ENCODE measurements at regions not wholly inside any gene's neighbourhood (a gene's known extent, or its start where the extent isn't known, plus 50 kb on each side); places are given as distances from the start of the nearest gene placed in this dataset.

GRCh38 chr5:12985142-12985541 lies 959.3 kb downstream of the DNAH5 start:
- H3K27me3 Mint-ChIP-seq (ENCODE audit: insufficient read depth, low read depth, poor library complexity): no peaks in the 10 kb centered on the region
- ATAC-seq (no peak), DNase-seq (ENCODE audit: low spot score) (no peak)
- Histone ChIP-seq H3K27me3 (ENCODE audit: insufficient read depth) (no peaks in the 10 kb centered on the region), H3K79me2 (replicated peaks; ENCODE audit: insufficient read depth) (no peaks in the 10 kb centered on the region), H3K9me2 (ENCODE audit: insufficient read depth) (0 out of 2 replicates have a peak, but pooled peaks cover 4% of the 10 kb centered on the region), H3K36me3 (ENCODE audit: insufficient read depth) (no peaks in the 10 kb centered on the region), H3K4me1 (ENCODE audit: insufficient read depth) (no peaks in the 10 kb centered on the region), H2AFZ (no peak overlapping the region), H3K4me3 (no peak overlapping the region), H4K20me1 (replicated peaks; ENCODE audit: insufficient read depth) (no peaks in the 10 kb centered on the region), H3K27ac (ENCODE audit: low read depth) (no peak overlapping the region), H3K4me2 (no peak overlapping the region), H3F3A (replicated peaks; ENCODE audit: low read depth) (no peaks in the 10 kb centered on the region)
- H3K9me3 Mint-ChIP-seq: no peaks in the 10 kb centered on the region
- H3K4me1 Mint-ChIP-seq: no peaks in the 10 kb centered on the region; the same call in 2 of the 3 replicates
- TF ChIP-seq, protein P1, sequence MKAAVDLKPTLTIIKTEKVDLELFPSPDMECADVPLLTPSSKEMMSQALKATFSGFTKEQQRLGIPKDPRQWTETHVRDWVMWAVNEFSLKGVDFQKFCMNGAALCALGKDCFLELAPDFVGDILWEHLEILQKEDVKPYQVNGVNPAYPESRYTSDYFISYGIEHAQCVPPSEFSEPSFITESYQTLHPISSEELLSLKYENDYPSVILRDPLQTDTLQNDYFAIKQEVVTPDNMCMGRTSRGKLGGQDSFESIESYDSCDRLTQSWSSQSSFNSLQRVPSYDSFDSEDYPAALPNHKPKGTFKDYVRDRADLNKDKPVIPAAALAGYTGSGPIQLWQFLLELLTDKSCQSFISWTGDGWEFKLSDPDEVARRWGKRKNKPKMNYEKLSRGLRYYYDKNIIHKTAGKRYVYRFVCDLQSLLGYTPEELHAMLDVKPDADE (IDR thresholded peaks at IDR 0.05): no peak
- TF ChIP-seq EZH2 (IDR thresholded peaks at IDR 0.05; ENCODE audit: low read depth, unreplicated experiment) (no peak), JUNB (IDR thresholded peaks at IDR 0.05; ENCODE audit: unreplicated experiment) (no peak), STAT1 (IDR thresholded peaks at IDR 0.05; ENCODE audit: unreplicated experiment) (no peak), REST (IDR thresholded peaks at IDR 0.05; ENCODE audit: unreplicated experiment) (no peak), EZH2phosphoT487 (IDR thresholded peaks at IDR 0.05; ENCODE audit: unreplicated experiment) (no peak), NANOG (IDR thresholded peaks at IDR 0.05; ENCODE audit: borderline replicate concordance) (no peak), CREB1 (CRISPR knock-in tag; IDR thresholded peaks at IDR 0.05; ENCODE audit: low read depth) (no peak), POLR2AphosphoS5 (IDR thresholded peaks at IDR 0.05; ENCODE audit: low read depth) (no peak), ZNF331 (CRISPR knock-in tag; IDR thresholded peaks at IDR 0.05; ENCODE audit: low read depth) (no peak), ZNF114 (CRISPR knock-in tag; IDR thresholded peaks at IDR 0.05) (no peak)
- TF ChIP-seq, protein P2, sequence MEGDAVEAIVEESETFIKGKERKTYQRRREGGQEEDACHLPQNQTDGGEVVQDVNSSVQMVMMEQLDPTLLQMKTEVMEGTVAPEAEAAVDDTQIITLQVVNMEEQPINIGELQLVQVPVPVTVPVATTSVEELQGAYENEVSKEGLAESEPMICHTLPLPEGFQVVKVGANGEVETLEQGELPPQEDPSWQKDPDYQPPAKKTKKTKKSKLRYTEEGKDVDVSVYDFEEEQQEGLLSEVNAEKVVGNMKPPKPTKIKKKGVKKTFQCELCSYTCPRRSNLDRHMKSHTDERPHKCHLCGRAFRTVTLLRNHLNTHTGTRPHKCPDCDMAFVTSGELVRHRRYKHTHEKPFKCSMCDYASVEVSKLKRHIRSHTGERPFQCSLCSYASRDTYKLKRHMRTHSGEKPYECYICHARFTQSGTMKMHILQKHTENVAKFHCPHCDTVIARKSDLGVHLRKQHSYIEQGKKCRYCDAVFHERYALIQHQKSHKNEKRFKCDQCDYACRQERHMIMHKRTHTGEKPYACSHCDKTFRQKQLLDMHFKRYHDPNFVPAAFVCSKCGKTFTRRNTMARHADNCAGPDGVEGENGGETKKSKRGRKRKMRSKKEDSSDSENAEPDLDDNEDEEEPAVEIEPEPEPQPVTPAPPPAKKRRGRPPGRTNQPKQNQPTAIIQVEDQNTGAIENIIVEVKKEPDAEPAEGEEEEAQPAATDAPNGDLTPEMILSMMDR (conservative IDR thresholded peaks at IDR 0.05; ENCODE audit: low read depth in 2 of 2): no peak
- TF ChIP-seq, protein P3, sequence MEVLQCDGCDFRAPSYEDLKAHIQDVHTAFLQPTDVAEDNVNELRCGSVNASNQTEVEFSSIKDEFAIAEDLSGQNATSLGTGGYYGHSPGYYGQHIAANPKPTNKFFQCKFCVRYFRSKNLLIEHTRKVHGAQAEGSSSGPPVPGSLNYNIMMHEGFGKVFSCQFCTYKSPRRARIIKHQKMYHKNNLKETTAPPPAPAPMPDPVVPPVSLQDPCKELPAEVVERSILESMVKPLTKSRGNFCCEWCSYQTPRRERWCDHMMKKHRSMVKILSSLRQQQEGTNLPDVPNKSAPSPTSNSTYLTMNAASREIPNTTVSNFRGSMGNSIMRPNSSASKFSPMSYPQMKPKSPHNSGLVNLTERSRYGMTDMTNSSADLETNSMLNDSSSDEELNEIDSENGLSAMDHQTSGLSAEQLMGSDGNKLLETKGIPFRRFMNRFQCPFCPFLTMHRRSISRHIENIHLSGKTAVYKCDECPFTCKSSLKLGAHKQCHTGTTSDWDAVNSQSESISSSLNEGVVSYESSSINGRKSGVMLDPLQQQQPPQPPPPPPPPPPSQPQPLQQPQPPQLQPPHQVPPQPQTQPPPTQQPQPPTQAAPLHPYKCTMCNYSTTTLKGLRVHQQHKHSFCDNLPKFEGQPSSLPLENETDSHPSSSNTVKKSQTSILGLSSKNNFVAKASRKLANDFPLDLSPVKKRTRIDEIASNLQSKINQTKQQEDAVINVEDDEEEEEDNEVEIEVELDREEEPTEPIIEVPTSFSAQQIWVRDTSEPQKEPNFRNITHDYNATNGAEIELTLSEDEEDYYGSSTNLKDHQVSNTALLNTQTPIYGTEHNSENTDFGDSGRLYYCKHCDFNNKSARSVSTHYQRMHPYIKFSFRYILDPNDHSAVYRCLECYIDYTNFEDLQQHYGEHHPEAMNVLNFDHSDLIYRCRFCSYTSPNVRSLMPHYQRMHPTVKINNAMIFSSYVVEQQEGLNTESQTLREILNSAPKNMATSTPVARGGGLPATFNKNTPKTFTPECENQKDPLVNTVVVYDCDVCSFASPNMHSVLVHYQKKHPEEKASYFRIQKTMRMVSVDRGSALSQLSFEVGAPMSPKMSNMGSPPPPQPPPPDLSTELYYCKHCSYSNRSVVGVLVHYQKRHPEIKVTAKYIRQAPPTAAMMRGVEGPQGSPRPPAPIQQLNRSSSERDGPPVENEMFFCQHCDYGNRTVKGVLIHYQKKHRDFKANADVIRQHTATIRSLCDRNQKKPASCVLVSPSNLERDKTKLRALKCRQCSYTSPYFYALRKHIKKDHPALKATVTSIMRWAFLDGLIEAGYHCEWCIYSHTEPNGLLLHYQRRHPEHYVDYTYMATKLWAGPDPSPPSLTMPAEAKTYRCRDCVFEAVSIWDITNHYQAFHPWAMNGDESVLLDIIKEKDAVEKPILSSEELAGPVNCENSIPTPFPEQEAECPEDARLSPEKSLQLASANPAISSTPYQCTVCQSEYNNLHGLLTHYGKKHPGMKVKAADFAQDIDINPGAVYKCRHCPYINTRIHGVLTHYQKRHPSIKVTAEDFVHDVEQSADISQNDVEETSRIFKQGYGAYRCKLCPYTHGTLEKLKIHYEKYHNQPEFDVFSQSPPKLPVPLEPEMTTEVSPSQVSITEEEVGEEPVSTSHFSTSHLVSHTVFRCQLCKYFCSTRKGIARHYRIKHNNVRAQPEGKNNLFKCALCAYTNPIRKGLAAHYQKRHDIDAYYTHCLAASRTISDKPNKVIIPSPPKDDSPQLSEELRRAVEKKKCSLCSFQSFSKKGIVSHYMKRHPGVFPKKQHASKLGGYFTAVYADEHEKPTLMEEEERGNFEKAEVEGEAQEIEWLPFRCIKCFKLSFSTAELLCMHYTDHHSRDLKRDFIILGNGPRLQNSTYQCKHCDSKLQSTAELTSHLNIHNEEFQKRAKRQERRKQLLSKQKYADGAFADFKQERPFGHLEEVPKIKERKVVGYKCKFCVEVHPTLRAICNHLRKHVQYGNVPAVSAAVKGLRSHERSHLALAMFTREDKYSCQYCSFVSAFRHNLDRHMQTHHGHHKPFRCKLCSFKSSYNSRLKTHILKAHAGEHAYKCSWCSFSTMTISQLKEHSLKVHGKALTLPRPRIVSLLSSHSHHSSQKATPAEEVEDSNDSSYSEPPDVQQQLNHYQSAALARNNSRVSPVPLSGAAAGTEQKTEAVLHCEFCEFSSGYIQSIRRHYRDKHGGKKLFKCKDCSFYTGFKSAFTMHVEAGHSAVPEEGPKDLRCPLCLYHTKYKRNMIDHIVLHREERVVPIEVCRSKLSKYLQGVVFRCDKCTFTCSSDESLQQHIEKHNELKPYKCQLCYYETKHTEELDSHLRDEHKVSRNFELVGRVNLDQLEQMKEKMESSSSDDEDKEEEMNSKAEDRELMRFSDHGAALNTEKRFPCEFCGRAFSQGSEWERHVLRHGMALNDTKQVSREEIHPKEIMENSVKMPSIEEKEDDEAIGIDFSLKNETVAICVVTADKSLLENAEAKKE (CRISPR knock-in tag; IDR thresholded peaks at IDR 0.05): no peak
- no peaks in the 10 kb centered on the region for H3K36me3 Mint-ChIP-seq (ENCODE audit: low read depth)
- no peak overlapping the region for H3K4me3 Mint-ChIP-seq
- no peak overlapping the region for H3K27ac Mint-ChIP-seq

Measured in GM23338 (cell line).